GM19351 (cell line): ENCODE measurements at regions not wholly inside any gene's neighbourhood (a gene's known extent, or its start where the extent isn't known, plus 50 kb on each side); places are given as distances from the start of the nearest gene placed in this dataset.
"Not testable (repeated sequence)": the region's sequence is repeated elsewhere in the genome, so short reads cannot be mapped to it uniquely, and the experiment has no call there.

Source experiments
- ATAC-seq: cut with Tn5 transposase; IDR thresholded peaks from one replicate; pipeline ENCODE4 v1.9.1; 2021; ENCODE audit warnings: mild to moderate bottlenecking, moderate library complexity; ENCODE audit not compliant: unreplicated experiment

DNA sequence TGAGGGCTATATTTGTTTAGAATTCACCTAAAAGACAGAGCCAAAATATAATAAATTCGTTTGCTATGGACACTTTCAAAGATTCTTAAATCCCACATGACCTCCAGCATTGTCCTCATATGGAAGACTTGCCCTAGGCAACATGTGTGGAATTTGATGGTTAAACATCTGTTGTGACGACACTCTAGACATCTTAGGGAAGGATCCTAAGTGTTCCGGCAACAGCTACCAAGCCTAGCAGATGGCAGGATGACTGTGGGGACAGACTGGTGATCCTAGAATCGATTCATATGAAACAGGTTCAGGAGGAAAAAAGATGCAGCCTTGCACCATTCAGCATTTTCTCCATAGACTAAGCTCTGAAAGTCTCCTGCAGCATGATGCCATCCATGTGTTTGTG, 77.6 kb upstream of the BACH2 start:
- ATAC-seq, result no peak

DNA sequence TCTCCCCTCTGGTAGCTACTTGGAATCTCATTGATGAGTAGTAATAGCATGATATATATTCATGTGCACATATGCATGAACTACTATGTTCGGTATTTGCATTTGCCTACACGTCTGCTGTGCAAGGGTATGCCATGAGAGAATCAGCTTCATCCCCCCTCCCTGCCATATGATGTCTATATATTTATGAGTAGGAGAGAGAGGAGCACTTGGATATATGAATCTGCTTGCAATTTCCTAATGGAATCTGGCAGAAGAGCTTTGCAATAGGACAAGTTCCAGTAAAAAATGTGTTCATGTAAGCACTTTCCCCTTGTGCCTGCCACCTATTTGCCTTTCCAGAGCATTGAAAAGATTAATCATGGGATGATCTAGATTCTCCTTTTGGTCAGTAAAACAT, 76.2 kb upstream of the BACH2 start:
- ATAC-seq, result no peak

DNA sequence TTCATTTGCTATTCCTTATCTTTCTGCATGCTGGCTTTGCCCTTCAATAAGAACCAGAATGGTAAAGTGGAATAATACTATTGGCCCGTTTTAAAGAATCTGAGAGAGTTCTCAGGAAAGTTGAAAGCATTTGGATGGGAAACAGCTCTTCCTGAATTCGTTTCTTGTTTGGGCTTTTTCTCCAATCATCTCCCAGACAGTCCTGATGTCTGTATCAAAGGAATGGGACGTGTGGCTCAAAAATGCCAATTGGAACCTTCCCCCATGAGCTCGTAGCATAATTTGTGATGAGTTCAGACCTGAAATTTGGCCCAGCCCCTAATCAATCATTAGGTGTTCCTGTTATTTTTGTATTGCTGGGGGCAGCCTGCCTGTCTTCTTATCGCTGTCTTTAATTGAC, 75.8 kb upstream of the BACH2 start:
- ATAC-seq, result no peak

DNA sequence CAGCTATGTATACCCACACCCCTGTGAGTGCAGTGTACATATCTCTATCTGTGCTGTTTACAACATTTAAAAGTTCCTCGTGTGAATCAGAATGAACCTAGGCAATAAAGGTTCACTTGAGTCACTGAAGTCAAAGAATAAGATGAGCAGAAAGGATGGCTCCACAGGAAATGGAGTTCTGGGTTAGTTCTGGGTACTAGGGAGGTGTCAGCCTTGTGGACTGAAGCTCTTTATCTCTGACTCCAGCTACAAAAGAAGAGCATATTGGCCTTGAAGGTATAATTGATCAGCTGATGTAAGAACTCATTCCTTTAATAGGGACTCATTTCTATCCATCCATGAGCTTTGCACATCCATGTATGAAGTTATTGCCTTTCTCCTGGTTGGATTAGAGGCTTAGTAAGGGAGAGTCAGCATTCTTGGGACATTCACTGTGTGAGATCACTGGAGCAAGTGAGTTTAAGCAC, 73.9 kb upstream of the BACH2 start:
- no peak for ATAC-seq

DNA sequence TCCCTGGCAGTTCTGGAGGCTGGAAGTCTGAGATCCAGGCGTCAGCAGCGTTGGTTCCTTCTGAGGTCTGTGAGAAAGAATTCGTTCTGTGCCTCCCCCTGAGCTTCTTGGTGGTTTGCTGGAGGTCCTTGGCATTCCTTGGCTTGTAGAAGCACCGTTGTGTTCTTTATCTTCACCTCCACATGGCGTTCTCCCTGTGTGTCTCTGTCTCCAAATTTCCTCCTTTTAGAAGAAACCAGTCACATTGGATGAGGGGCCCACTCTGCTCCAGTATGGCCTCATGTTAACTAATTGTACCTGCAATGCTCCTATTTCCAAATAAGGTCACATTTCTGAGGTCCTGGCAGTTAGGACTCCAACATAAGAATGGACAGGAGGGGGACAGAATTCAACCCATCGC, 73.0 kb upstream of the BACH2 start:
- no peak for ATAC-seq

DNA sequence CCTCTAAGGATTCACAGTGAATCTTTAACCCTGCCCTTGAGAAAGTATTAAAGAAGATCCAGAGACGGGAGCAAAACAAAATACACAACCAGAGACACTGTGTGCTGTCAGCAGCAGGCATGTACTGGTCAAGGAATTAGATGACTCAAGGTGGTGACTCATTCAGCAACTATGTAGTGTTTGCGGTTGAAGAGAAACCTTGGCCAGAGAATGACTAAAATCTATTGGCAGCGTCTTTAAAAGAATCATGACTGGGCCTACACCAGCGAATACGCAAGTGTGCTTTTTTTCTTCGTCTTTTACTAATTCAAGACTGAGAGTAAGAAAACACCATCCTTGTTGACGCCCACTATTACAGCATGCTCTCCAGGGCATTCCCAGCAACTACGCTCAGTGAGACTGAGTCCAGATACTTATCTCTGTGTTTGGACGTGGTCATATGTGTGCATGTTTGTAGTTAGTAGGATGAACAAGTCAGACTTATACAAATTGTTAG, 72.4 kb upstream of the BACH2 start:
- ATAC-seq, result peak; percentile 100

DNA sequence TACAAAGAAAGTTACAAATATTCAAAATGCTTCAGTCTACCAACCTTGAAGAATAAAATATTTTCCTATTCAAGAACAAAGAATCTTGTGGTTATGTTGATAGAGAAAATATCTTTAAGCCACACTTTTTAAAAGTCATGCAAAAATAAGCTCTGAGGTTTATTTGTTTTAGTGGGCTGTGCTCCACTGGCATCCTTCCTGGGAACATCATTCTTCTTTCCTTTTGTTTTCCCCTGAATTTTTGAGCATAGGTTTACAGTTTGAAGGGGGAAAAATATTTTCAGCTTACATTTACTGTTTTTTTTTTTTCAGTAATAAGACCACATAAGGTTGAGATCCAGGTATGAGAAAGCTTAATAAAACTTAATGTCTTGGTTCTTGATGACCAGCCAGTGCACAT, 72.0 kb upstream of the BACH2 start:
- ATAC-seq, result no peak

DNA sequence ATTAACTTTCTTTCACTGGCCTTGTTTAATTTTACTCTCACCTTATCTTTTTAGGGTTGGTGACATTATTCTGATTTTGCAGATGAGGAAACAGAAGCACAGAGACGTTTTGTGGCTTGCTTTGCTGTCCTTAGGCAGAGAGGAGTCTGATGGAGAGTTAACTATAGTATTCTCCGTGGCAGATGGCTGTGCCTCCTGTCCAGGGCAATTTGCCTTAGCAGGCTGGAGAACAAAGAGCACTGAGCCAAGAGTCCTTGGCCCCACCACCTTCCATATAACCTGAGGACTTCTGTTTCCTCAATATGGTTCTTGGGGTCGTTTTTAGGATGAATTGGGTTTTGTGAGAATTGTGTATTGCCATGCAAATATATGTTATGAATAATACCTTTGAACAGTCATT, 71.4 kb upstream of the BACH2 start:
- no peak for ATAC-seq

DNA sequence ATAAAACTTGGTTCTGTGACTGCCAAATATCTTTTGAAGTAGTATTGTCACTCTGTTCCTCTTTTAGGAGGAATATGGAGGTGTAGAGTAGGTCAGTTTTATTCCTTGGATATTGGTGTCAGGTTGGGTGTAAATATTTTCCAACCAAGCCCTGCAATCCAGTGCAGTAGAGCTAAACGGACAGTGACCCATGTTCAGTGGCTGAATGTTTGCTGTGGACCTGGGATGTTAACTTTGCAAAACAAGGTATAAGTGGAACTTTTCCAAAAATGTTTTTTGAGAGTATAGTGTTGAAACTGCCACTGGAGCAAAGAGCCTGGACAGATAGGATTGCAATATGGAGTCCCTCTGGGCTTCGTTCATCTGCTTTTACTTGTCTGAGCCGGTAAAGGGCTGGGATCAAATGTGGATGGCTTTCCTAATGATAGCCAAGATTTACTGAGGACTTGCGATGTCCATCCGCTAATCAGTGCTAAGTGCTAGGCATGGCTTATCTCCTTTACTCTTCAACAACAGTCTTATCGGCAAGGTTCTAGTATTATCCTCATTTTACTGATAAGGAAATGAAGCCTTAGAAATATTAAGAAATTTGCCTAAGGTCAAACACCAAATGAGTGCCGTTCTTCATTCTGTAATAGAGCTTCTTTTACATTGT, 69.0 kb upstream of the BACH2 start:
- ATAC-seq, result no peak

DNA sequence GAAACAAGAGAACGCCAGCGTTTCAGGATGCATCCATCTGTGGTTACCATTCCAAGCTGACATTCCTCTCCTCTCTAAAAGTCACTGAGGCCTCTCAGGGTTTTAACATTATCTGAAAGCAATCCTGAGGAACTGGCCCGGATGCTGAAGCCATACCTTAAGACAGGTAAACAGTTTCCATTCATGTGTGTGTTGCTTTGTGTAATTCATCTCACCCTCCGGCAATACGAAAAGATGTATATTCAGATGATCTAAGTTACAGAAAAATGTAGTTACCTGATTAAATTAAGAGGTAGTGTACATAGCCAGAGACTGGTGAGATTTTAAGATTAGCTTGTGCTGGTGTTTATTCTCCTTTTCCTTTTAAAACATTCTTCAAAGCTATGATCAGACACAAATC, 68.4 kb upstream of the BACH2 start:
- no peak for ATAC-seq

DNA sequence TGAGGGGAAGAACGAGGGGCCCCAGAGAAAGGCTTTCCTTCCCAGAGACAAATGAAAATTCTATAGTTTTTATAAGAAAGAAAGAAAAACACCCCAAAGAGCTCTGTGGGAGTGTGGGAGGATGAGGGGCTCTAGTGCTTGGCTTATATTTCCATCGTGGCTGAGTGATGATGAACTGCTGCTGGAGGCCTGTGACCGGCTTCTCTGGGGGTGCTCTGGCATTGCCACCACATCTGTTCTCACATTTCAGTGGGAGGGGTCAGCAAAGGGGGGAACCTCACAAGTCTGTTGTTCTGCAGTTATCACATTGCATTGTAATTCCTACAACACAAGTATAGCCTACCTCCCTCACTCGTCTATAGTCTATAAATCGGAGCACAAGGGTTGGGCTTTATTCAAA, 67.6 kb upstream of the BACH2 start:
- no peak for ATAC-seq

DNA sequence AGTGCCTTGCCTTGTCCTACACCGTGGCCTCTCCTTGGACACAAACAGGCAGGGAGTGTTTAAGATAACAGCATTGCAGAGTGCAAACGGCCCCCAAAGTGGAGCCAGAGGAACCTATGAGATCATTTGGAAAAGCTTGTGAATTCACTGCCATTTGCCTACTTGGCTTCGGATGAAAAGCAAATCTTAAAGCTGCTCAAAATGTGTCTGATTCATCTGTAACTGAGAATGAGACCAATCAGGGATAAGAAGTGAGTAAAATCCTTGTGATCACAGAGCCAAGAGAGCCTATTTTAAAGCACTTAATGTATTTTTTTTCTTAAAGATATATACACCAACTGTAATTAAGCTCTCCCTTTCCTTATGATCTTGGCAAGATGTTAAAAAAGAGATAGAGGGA, 65.7 kb upstream of the BACH2 start:
- no peak for ATAC-seq

DNA sequence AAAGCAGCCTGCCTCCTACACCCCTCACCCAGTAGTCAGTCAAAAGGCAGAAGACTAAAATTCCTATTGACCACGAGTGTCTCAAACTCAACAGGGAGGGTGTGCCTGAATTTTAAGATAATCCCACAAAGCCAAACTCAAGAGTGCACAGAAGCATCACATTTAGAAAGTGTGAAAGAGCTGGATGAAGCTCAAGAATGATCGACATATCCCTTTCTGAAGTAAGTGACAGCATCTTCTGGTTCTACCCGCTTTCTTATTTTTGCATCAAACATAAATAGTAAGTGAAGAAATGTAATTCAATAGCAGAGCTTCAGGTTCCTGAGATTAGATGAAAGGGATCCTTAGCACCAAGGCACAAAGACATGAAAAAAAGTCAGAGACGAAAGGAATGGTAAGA, 64.5 kb upstream of the BACH2 start:
- no peak for ATAC-seq

DNA sequence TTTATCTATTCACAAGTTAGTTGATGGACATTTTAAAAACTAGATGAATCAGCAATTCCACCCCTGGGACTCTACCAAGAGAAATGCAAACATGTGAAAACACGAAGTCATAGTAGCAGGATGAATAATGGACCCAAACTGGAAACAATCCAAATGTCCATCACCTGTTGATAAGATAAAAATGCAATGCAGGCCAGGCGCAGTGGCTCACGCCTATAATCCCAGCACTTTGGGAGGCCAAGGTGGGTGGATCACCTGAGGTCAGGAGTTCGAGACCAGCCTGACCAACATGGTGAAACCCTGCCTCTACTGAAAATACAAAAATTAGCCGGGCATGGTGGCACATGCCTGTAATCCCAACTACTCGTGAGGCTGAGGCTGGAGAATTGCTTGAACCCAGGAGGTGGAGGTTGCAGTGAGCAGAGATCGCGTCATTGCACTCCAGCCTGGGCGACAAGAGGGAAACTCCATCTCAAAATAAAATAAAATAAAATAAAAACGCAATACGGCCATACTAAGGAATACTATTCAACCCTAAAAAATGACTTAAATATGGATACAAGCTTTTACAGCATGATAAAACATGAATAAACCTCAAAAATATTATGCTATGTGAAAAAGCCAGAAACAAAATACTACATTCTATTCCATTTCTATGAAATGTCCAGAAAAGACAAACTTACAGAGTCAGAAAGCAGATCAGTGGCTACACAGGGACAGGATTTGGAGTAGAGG, 61.6 kb upstream of the BACH2 start:
- ATAC-seq, result not testable (repeated sequence)

DNA sequence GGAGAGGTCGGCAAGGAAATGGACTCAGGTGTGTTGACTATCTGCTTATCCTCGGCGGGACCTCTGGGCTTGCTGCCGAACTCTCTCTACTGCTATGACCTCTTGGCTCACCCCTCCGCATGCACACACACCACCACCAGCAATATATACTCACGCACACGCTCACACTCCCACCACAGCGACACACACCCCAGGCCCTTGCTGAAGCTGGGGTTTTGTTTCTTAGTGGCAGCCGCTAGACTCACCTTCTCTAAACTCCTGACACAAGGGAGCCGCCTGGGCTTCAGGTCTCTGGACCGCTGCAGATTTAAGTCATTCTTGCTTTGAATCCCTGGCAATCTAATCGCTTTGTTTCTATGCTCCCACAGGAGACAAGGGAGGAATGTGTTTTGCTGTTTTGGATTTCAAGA, 59.4 kb upstream of the BACH2 start:
- ATAC-seq, result no peak

DNA sequence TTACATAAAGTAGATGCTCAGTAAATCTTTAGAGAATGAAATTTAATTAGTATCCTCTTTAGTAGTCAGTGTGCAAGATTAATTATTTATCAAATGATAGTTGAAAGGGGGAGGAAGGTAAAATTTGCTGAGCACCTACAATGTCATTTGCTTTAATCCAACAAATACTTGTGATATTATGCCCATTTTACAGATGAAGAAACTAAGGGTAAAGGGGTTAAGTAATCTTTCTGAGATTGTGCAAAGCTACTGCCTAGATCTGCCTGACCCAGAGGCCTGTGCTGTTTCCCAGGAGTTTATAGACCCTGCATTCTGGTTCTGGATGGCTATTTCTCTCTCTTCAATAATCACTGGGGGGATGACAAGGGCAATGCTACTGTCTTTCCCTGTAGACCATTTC, 58.3 kb upstream of the BACH2 start:
- no peak for ATAC-seq

DNA sequence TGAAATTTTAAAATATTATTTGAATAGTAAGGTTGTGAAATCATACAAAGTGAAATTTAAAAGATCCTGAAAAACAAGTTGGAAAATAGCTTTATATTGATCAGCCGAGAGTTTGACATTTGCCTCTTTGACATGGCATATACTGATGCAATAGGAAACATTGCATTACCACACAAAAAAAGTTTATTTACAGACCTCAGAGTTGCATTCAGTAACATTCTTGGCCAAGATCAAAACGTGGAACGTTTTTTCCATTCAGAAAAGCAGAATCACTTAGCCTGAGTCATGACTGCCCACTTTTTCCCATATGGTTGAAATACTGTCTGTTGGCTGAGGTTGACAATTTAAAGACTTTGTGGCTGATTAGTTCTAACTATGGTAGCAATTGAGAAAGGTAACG, 55.1 kb upstream of the BACH2 start:
- ATAC-seq, result no peak

DNA sequence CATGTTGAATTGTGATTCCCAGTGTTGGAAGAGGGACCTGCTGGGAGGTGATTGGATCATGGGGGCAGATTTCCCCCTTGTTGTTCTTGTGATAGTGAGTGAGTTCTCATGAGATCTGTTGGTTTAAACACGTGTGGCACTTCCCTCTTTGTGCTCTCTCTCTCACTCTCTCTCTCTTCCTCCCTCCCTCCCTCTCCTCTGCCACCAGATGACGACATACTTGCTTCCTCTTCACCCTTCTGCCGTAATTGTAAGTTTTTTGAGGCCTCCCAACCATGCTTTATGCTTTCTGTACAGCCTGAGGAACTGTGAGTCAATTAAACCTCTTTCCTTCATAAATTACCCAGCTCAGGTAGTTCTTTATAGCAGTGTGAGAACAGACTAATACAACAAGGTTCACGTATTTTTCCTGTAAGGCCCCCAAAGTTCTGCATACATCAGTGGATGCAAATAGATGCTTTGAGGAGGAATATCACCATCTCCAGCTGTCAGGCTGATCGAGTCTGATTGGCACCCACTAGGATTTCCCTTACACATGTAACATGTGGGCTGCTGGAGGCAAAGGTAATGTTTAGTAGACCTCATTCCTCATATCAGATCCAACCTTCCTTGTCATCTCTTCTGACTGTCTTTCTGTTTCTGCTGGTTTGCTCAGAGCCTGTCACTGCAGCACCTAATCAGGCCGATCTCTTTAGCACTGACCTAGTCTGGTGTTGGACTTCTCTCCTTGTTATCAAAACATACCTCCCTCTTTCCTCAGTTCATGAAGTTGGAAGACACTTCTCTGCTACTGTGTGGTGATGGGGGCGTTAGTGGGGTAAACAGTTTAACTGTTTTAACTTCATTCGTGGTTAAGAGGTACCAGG, 54.3 kb upstream of the BACH2 start:
- ATAC-seq, result no peak

DNA sequence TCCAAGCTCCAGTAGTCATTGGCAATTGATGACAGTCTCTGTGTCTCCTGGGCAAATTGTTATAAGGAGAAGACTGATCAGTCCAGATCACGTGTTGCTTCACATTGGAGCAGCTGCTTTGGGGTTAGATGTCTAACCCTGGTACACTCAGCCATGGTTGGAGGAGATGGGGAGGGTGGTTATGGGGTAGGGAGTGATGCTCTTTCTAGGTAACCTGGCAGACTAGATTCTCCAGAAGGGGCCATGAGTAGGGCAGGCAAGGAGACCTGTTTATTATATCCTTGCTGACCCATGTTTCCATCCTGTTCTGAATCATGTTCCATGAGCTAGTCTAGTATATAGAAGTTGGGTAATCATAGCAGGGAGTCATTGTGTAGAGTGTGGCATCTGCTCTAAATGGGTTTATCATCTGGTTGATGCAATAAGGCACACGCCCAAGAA, 50.8 kb upstream of the BACH2 start:
- ATAC-seq, result no peak

DNA sequence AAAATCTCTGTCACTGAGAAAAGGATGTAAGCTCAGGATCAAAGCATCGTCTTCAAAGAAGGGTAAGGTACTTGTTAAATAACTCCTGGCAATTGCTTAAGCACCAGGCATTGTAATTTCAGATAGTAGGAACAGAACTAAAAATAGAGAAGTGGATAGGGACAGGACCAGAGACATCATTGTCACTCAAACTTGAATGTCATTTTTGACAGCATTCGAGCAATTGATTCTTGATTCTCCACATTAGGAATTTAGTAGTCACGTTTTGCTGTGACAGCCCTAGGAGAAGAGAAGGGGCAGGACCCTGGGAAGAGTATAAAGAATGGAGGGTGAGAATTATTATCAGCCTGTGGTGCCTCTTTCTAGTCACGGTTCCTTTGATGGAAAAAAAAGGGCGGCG, 50.1 kb upstream of the BACH2 start:
- no peak for ATAC-seq
